Mucosa of descending colon (tissue), 3 donors: ENCODE measurements at regions not wholly inside any gene's neighbourhood (a gene's known extent, or its start where the extent isn't known, plus 50 kb on each side); places are given as distances from the start of the nearest gene placed in this dataset.
"Not testable (repeated sequence)": the region's sequence is repeated elsewhere in the genome, so short reads cannot be mapped to it uniquely, and the experiment has no call there.

Source experiments
- ATAC-seq: fragments of 200-7000 bp; cut with Tn5 transposase; one replicate; pipeline ENCODE4 v1.9.1; 2020; ENCODE audit warnings: mild to moderate bottlenecking, moderate library complexity
- DNase-seq, 3 donors: peaks; one replicate each; pipeline ENCODE4 v3.0.0-alpha.2; 2020
- H3K36me3 ChIP-seq: fragments of 200-600 bp; one replicate; pipeline ENCODE4 v1.8.0; 2021; ENCODE audit warnings: low read depth, mild to moderate bottlenecking
- H3K4me1 ChIP-seq: fragments of 200-600 bp; one replicate; pipeline ENCODE4 v1.8.0; 2021; ENCODE audit warnings: low read depth, mild to moderate bottlenecking
- H3K4me3 ChIP-seq: fragments of 200-600 bp; one replicate; pipeline ENCODE4 v1.8.0; 2021; ENCODE audit warnings: mild to moderate bottlenecking
- H3K9me3 ChIP-seq: fragments of 200-600 bp; one replicate; pipeline ENCODE4 v1.8.0; 2021; ENCODE audit warnings: mild to moderate bottlenecking
- intact Hi-C, 2 donors: fragments of 100-400 bp; cut with DNase I in 1 of 2; cut with micrococcal nuclease in 1 of 2; formaldehyde crosslinking; loops; one replicate each; pipeline versions ENCODE4 v1.11.0 to v1.11.1; 2022; cut with DNase I, micrococcal nuclease
- TF ChIP-seq, protein P1 (sequence below): fragments of 200-600 bp; IDR thresholded peaks from one replicate; pipeline ENCODE4 v1.8.0; 2022; ENCODE audit warnings: antibody characterized with exemption, mild to moderate bottlenecking
- donor health status: DM: no; HTN: no; CAD: no; lungs with moderate emphysema.
- donor health status: DM: no; HTN: no; CAD: no.
- donor health status: DM: no; HTN: yes; CAD: no.

DNA sequence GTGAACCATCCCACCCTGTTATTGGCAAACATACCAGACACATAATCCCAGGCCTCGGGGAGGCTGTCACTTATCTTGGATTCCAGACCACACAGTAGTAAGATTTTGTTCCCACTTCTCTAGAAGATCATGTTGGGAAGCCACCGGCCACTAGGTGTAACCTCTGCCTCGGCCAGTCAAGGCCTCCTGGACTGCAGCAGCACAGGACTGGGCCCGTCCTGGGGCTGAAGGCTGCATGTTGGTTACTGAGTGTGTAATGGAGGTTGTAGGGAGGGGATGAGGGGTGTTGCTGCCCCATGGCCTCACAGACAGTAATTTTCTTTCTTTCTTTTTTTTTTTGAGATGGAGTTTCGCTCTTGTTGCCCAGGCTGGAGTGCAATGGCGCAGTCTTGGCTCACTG lies 92.4 kb upstream of the SYT13 start:
- ATAC-seq (no peak), DNase-seq (no peak)
- intact Hi-C loops, result loop anchor here in 1 of 2 donors (10.0 kb wide), 1 partner anchor 276 kb away; no protein-coding TSS in a partner anchor
- no peak overlapping the region for H3K4me3 ChIP-seq
- H3K9me3 ChIP-seq, result no peaks in the 10 kb centered on the region
- TF ChIP-seq, protein P1, sequence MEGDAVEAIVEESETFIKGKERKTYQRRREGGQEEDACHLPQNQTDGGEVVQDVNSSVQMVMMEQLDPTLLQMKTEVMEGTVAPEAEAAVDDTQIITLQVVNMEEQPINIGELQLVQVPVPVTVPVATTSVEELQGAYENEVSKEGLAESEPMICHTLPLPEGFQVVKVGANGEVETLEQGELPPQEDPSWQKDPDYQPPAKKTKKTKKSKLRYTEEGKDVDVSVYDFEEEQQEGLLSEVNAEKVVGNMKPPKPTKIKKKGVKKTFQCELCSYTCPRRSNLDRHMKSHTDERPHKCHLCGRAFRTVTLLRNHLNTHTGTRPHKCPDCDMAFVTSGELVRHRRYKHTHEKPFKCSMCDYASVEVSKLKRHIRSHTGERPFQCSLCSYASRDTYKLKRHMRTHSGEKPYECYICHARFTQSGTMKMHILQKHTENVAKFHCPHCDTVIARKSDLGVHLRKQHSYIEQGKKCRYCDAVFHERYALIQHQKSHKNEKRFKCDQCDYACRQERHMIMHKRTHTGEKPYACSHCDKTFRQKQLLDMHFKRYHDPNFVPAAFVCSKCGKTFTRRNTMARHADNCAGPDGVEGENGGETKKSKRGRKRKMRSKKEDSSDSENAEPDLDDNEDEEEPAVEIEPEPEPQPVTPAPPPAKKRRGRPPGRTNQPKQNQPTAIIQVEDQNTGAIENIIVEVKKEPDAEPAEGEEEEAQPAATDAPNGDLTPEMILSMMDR, result no peak
- H3K4me1 ChIP-seq, result no peaks in the 10 kb centered on the region
- H3K36me3 ChIP-seq, result no peaks in the 10 kb centered on the region

DNA sequence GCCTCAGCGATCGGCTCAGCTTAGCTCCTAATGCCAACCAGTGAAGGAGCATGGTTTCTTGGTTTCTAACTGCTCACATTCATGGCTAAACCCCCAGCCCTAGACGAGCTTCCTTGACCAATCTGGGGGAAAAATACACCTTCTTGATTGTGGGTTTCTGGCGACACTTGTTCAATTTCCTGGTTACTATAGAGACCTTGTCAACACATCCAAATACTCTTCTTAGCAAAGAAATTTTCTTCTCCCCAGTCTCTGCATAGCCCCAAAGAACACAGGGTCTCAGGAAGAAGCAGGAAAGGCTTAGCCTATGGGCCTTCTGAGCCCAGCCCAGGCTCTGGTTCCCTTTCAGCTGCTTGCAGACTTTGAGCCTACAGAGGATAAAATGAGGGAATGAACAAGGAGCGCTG lies 88.5 kb upstream of the SYT13 start:
- TF ChIP-seq, protein P1, result no peak
- no peak for DNase-seq
- intact Hi-C loops, result loop anchor here (5.0 to 10.0 kb wide), 2 partner anchors 278 to 280 kb away; no protein-coding TSS in a partner anchor
- Histone ChIP-seq H3K9me3 (no peaks in the 10 kb centered on the region), H3K4me3 (no peak overlapping the region), H3K4me1 (no peaks in the 10 kb centered on the region), H3K36me3 (no peaks in the 10 kb centered on the region)
- no peak for ATAC-seq

DNA sequence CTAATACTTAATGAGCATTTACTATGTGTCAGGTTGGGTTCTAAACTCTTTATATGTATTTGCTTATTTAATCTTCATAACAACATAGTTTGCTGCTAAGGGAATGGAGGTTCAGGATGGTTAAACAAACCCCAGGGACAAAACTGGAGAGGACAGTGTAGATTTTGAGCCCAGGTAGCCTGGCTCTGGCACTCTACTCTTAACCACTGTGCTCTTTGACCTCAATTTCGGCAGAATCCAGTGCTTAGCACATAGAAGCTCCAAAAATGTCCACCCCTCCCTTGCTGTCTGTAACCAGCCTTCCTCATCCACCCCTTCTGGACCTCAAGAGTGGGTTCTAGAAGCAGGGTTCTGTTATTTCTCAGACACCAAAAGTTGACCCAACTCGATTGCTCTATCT lies 88.0 kb upstream of the SYT13 start:
- TF ChIP-seq, protein P1, result no peak
- ATAC-seq (no peak), DNase-seq (no peak)
- Histone ChIP-seq H3K9me3 (no peaks in the 10 kb centered on the region), H3K4me1 (no peaks in the 10 kb centered on the region), H3K36me3 (no peaks in the 10 kb centered on the region), H3K4me3 (no peak overlapping the region)
- intact Hi-C loops, result loop anchor here (5.0 to 10.0 kb wide), 2 partner anchors 278 to 281 kb away; no protein-coding TSS in a partner anchor

DNA sequence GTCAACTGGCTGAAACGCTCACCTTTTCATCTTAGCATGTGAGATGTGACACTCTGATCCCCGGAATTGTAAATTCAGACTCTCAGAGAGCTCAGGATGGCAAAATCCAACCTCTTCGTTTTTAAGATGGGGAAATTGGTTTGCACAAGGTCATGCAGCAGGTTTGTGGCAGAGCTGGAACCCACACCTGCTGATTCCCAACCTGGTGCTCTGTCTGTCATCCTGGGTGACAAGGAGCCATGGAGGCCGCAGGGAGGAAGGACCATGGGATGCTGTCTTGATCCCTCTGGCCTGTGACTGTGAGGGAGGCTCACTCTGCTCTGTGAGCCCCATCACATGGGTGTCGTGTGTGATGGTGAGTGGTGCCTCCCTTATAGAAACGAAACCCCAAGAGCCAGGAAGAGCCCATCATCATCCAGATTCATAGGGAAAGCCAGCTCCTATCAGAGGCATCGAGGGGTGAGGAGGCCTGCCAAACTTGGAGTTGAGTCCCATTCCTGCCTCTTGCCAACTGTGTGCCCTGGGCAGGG lies 87.4 kb upstream of the SYT13 start:
- no peaks in the 10 kb centered on the region for H3K9me3 ChIP-seq
- ATAC-seq, result no peak
- DNase-seq, result no peak
- TF ChIP-seq, protein P1, result no peak
- no peaks in the 10 kb centered on the region for H3K36me3 ChIP-seq
- no peaks in the 10 kb centered on the region for H3K4me1 ChIP-seq
- H3K4me3 ChIP-seq, result no peak overlapping the region
- intact Hi-C loops, result loop anchor here (5.0 to 10.0 kb wide), 2 partner anchors 279 to 281 kb away; no protein-coding TSS in a partner anchor

DNA sequence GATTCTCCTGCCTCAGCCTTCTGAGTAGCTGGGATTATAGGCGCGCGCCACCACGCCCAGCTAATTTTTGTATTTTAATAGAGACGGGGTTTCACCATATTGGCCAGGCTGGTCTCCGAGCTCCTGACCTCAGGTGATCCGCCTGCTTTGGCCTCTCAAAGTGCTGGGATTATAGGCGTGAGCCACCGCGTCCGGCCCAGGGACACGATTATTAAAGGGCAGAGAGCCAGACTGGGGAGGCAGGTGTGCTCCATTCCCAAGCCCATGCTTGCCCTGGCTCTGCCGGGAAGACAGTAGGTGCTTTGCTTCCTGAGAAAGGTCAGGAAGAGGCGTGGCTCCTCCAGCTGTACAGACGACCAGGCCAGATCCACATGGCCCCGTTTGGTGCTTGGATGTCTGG lies 86.3 kb upstream of the SYT13 start:
- H3K4me1 ChIP-seq, H3K4me3 ChIP-seq, ATAC-seq, H3K36me3 ChIP-seq, H3K9me3 ChIP-seq, DNase-seq: not testable (repeated sequence)
- intact Hi-C loops, result loop anchor here (5.0 to 10.0 kb wide), 2 partner anchors 280 to 282 kb away; no protein-coding TSS in a partner anchor

DNA sequence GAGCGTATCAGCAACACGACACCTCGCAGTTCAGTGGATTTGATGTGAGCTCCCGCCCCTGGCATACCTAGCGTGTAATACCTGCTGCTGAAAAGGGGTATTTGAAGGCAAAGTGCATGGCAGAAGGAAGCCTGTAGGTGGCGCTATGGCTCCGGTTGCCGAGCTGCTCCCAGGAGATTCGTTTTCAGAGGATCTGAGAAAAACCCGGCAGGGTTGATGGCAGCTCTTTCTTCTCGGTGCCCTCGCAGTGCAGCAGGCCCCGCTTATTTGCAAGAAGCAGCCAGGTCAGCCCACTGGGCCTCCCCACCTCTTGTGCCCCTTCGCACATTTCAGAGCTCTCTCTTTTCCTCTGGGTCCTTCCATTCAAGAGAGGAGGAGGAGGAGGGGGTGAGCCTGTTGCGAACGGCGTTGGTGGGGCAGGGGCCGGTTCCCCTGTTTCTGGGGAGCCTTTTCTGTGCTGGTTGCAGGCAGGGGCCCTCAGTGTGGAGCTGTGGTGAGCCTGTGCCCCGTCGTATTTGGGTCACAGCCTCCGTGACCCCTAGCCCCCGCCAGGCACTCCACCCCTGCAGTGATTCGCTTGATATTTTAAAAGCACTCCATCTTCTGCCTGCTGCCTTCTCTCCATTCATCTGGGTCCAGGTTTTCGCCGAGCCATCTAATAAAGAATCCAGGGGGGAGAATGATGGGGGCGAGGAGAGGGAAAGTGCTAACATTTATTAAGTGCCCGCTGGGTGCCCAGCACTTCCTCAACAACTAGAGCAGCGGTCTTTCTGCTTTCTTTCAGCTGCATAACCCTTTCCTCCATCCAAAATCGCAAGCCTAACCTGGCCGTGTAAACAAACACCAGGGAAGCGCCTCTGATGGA lies 85.3 kb upstream of the SYT13 start:
- Histone ChIP-seq H3K4me3 (no peak overlapping the region), H3K36me3 (no peaks in the 10 kb centered on the region), H3K9me3 (no peaks in the 10 kb centered on the region), H3K4me1 (no peaks in the 10 kb centered on the region)
- TF ChIP-seq, protein P1, result peak; percentile 55
- intact Hi-C loops, result loop anchor here (5.0 to 10.0 kb wide), 2 partner anchors 281 to 283 kb away; no protein-coding TSS in a partner anchor
- ATAC-seq (peak; percentile 75), DNase-seq (peak in 2 of 3 donors; percentile 53 to 72)
